SU-DHL-6 (cell line): ENCODE measurements at regions not wholly inside any gene's neighbourhood (a gene's known extent, or its start where the extent isn't known, plus 50 kb on each side); places are given as distances from the start of the nearest gene placed in this dataset.

Experiments
- CTCF ChIP-seq: fragments of 200-600 bp; sonication (generic); IDR thresholded peaks from one replicate; pipeline ENCODE4 v1.5.1; 2017; ENCODE audit warnings: antibody characterized with exemption, mild to moderate bottlenecking, low read length, moderate library complexity; ENCODE audit not compliant: insufficient read depth, poor library complexity, severe bottlenecking
- EZH2phosphoT487 ChIP-seq: fragments of 200-600 bp; sonication (generic), shearing (Covaris generic); conservative IDR thresholded peaks from 2 replicates; pipeline ENCODE4 v1.6.1; 2018; ENCODE audit warnings: mild to moderate bottlenecking, antibody characterized with exemption, low read length, moderate library complexity, mixed read lengths

GRCh38 chr18:34600158-34600557 lies 109.9 kb upstream of the DTNA start:
- no peak for TF ChIP-seq CTCF
- TF ChIP-seq EZH2phosphoT487: no peak
